Prostate gland (tissue), 2 donors: ENCODE measurements at regions not wholly inside any gene's neighbourhood (a gene's known extent, or its start where the extent isn't known, plus 50 kb on each side); places are given as distances from the start of the nearest gene placed in this dataset.

Experiments used
- DNase-seq: peaks from one replicate; pipeline ENCODE4 v3.0.0-alpha.2; 2019; ENCODE audit warnings: low spot score
- H3K27ac ChIP-seq, 2 donors: fragments of 200-600 bp; sonication (generic); 2 replicates each; pipeline ENCODE4 v1.5.1; 2017 to 2019
- H3K27me3 ChIP-seq: fragments of 200-600 bp; sonication (generic); replicated peaks from 2 replicates; pipeline ENCODE4 v1.5.1; 2019; ENCODE audit not compliant: insufficient read depth
- H3K36me3 ChIP-seq, 2 donors: fragments of 200-600 bp; sonication (generic); 1 replicate in 1 of 2; 2 replicates in 1 of 2; pipeline versions ENCODE4 v1.5.1 to v1.8.1; 2017 to 2019
- H3K4me1 ChIP-seq: fragments of 200-600 bp; sonication (generic); replicated peaks from 2 replicates; pipeline ENCODE4 v1.5.1; 2019
- H3K4me3 ChIP-seq, 2 donors: fragments of 200-600 bp; sonication (generic); 2 replicates each; pipeline ENCODE4 v1.5.1; 2017 to 2019
- H3K9me3 ChIP-seq: fragments of 200-600 bp; sonication (generic); 2 replicates; pipeline ENCODE4 v1.5.1; 2017
- CTCF ChIP-seq, 4 experiments: fragments of 200-600 bp in 2 of 4; fragments of 450-650 bp in 2 of 4; sonication (generic) in 2 of 4; IDR thresholded peaks; 1 replicate in 3 of 4; 2 replicates in 1 of 4; pipeline ENCODE4 v1.5.1; 2016 to 2019; ENCODE audit warnings: antibody characterized with exemption in 4 of 4, mild to moderate bottlenecking in 2 of 4, moderate library complexity in 2 of 4
- POLR2A ChIP-seq: fragments of 450-650 bp; IDR thresholded peaks from one replicate; pipeline ENCODE4 v1.6.1; 2016; ENCODE audit warnings: antibody characterized with exemption, mild to moderate bottlenecking
- POLR2AphosphoS5 ChIP-seq: sonication (generic); formaldehyde crosslinking; IDR thresholded peaks from one replicate; pipeline ENCODE4 v1.6.1; 2017; ENCODE audit warnings: antibody characterized with exemption
- WGBS: methylation state at CpG from one replicate; pipeline ENCODE4 v1.1.5; 2018; 5-methylcytosine and 5-hydroxymethylcytosine counted together
- intact Hi-C: fragments of 100-400 bp; cut with DNase I; formaldehyde crosslinking; loops from one replicate; pipeline ENCODE4 v1.14.2; 2022

DNA sequence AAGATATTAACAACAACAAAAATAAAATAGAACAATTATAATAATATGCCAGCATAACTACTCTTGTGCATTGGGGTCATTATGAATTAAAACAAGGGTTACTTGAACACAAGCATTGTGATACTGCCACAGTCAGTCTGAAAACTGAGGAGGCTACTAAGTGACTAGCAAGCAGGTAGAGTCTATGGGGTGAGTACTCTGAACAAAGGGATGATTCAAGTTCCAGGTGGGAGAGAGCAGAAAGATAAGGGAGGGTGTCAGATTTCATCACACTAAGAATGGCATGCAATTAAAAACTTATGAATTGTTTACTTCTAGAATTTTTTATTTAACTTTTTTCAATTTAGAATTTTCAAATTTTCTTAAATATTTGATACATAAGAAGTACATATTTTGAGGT is 754.4 kb upstream of the GOLIM4 start:
- H3K36me3 ChIP-seq: no peaks in the 10 kb centered on the region
- H3K9me3 ChIP-seq: no peaks in the 10 kb centered on the region
- H3K27ac ChIP-seq: no peak overlapping the region
- no peak for DNase-seq
- TF ChIP-seq CTCF (IDR thresholded peaks at IDR 0.05) (no peak), POLR2A (no peak), POLR2AphosphoS5 (no peak)
- H3K4me3 ChIP-seq: no peak overlapping the region
- no peaks in the 10 kb centered on the region for H3K4me1 ChIP-seq
- intact Hi-C loops: no loop called here
- H3K27me3 ChIP-seq: no peaks in the 10 kb centered on the region

GRCh38 chr3:168847291-168847883 is 751.7 kb upstream of the GOLIM4 start:
- TF ChIP-seq CTCF (IDR thresholded peaks at IDR 0.05): peak; percentile 12 to 57 (median 50)
- TF ChIP-seq POLR2A: no peak
- WGBS: 9% methylated on average over 7 of the region's 7 CpGs
- Histone ChIP-seq H3K9me3 (no peaks in the 10 kb centered on the region), H3K4me3 (no peak overlapping the region), H3K27me3 (no peaks in the 10 kb centered on the region), H3K36me3 (no peaks in the 10 kb centered on the region), H3K4me1 (no peaks in the 10 kb centered on the region), H3K27ac (no peak overlapping the region)
- DNase-seq: no peak
- intact Hi-C loops: loop anchor here (2.0 to 5.0 kb wide), 2 partner anchors 335 to 637 kb away; no protein-coding TSS in a partner anchor

GRCh38 chr3:168844894-168845482 is 749.3 kb upstream of the GOLIM4 start:
- Histone ChIP-seq H3K4me3 (no peak overlapping the region), H3K27me3 (no peaks in the 10 kb centered on the region), H3K4me1 (no peaks in the 10 kb centered on the region), H3K9me3 (no peaks in the 10 kb centered on the region), H3K27ac (no peak overlapping the region), H3K36me3 (no peaks in the 10 kb centered on the region)
- no peak for DNase-seq
- intact Hi-C loops: loop anchor here (5.0 kb wide), 1 partner anchor 333 kb away; no protein-coding TSS in a partner anchor
- TF ChIP-seq POLR2A: no peak
- no peak for TF ChIP-seq CTCF (IDR thresholded peaks at IDR 0.05)
- no peak for TF ChIP-seq POLR2AphosphoS5
- 84% methylated on average over 6 of the region's 6 CpGs for WGBS

DNA sequence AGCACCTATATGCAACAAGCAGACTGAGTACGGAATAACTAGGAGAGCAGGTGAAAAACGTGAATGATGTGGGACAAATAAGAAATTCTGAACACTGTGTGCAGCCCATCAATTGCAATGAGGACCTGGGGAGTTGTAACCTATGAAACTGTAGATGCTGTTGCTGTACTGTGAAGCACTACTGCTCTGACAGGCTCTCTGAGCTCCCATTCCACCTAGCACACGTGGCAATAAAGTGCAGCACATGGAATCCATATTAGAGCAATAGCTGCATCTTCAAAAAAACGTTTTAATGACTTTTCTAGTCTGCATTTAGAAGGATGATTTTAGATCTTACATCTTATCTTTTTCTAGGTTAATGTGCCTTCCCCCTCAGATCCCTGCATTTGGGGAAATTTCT is 748.7 kb upstream of the GOLIM4 start:
- intact Hi-C loops: no loop called here
- H3K36me3 ChIP-seq: no peaks in the 10 kb centered on the region
- no peak for TF ChIP-seq CTCF (IDR thresholded peaks at IDR 0.05)
- TF ChIP-seq POLR2AphosphoS5: no peak
- no peak for TF ChIP-seq POLR2A
- DNase-seq: no peak
- H3K27ac ChIP-seq: no peak overlapping the region
- 60% methylated on average over 4 of the region's 4 CpGs for WGBS
- H3K4me1 ChIP-seq: no peaks in the 10 kb centered on the region
- no peaks in the 10 kb centered on the region for H3K9me3 ChIP-seq
- no peaks in the 10 kb centered on the region for H3K27me3 ChIP-seq
- no peak overlapping the region for H3K4me3 ChIP-seq

DNA sequence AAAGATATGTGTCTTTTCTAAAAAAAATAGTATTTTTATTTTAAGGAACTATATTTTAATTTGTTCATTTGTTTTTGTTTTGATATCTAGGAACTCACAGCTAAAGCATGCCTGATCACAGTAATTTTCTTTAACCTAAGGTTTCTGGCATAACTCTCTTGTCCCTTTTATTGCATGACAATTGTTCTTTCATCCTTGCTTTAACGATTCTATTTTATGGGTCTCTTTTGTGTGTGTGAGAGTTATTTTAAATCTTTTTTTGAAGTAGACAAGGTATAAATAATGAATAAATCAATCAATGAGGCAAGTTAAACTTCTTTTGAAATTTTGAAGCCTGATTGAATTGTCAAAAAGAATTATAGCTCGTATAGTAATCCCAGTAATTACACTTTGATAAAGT is 747.8 kb upstream of the GOLIM4 start:
- Histone ChIP-seq H3K4me1 (no peaks in the 10 kb centered on the region), H3K36me3 (no peaks in the 10 kb centered on the region), H3K27ac (no peak overlapping the region), H3K9me3 (no peaks in the 10 kb centered on the region), H3K27me3 (no peaks in the 10 kb centered on the region), H3K4me3 (no peak overlapping the region)
- intact Hi-C loops: no loop called here
- no peak for DNase-seq
- no peak for TF ChIP-seq POLR2AphosphoS5
- TF ChIP-seq CTCF (IDR thresholded peaks at IDR 0.05): no peak
- TF ChIP-seq POLR2A: no peak
- 25% methylated on average over 2 of the region's 2 CpGs for WGBS
